Upper lobe of left lung (tissue), 6 donors: ENCODE measurements at regions not wholly inside any gene's neighbourhood (a gene's known extent, or its start where the extent isn't known, plus 50 kb on each side); places are given as distances from the start of the nearest gene placed in this dataset.
A peak's percentile ranks its signal among the peaks of the same experiment; 100 is the strongest.

Experiments
- ATAC-seq, 2 donors: fragments of 200-7000 bp; cut with Tn5 transposase; one replicate each; pipeline ENCODE4 v1.9.1; 2022; ENCODE audit warnings: mild to moderate bottlenecking in 2 of 2, moderate library complexity in 2 of 2; ENCODE audit not compliant: low FRiP score in 2 of 2
- DNase-seq, 2 donors: peaks; one replicate each; pipeline ENCODE4 v3.0.0-alpha.2; 2019 to 2020
- H3K27ac ChIP-seq, 4 donors: fragments of 200-600 bp; sonication (generic); one replicate each; pipeline ENCODE4 v1.5.1; 2016 to 2019
- H3K27me3 ChIP-seq, 4 donors: fragments of 200-600 bp; sonication (generic); one replicate each; pipeline ENCODE4 v1.5.1; 2017 to 2019
- H3K36me3 ChIP-seq, 4 donors: fragments of 200-600 bp; sonication (generic); one replicate each; pipeline ENCODE4 v1.5.1; 2016 to 2019
- H3K4me1 ChIP-seq, 4 donors: fragments of 200-600 bp; sonication (generic); one replicate each; pipeline ENCODE4 v1.5.1; 2018 to 2019
- H3K4me3 ChIP-seq, 4 donors: fragments of 200-600 bp; sonication (generic); one replicate each; pipeline ENCODE4 v1.5.1; 2017 to 2019; ENCODE audit warnings: mild to moderate bottlenecking in 2 of 4, moderate library complexity in 1 of 4
- H3K9me3 ChIP-seq, 4 donors: fragments of 200-600 bp; sonication (generic); one replicate each; pipeline ENCODE4 v1.5.1; 2018 to 2019
- EP300 ChIP-seq, 4 donors: sonication (generic); formaldehyde crosslinking; IDR thresholded peaks; one replicate each; pipeline ENCODE4 v1.5.1; 2017; ENCODE audit warnings: antibody characterized with exemption in 4 of 4, control low read depth in 2 of 4
- POLR2A ChIP-seq, 4 donors: fragments of 450-650 bp; IDR thresholded peaks; one replicate each; pipeline ENCODE4 v1.5.1; 2016 to 2017; ENCODE audit warnings: antibody characterized with exemption in 4 of 4, mild to moderate bottlenecking in 2 of 4
- POLR2AphosphoS5 ChIP-seq, 2 donors: sonication (generic); formaldehyde crosslinking; IDR thresholded peaks; one replicate each; pipeline ENCODE4 v1.5.1; 2017; ENCODE audit warnings: antibody characterized with exemption in 2 of 2
- WGBS, 2 donors: methylation state at CpG; one replicate each; pipeline ENCODE4 v1.1.5; 2017 to 2018; 5-methylcytosine and 5-hydroxymethylcytosine counted together
- TF ChIP-seq, protein P1 (sequence below), 6 experiments: fragments of 450-650 bp in 4 of 6; fragments of 200-600 bp in 2 of 6; sonication (generic) in 2 of 6; IDR thresholded peaks; one replicate each; pipeline ENCODE4 v1.5.1; 2016 to 2019; ENCODE audit warnings: antibody characterized with exemption in 6 of 6
- donor health status: DM: no; HTN: no; CAD: no; lungs with moderate emphysema.
- donor health status: DM: no; HTN: yes; CAD: no; lungs with severe emphysema.

DNA sequence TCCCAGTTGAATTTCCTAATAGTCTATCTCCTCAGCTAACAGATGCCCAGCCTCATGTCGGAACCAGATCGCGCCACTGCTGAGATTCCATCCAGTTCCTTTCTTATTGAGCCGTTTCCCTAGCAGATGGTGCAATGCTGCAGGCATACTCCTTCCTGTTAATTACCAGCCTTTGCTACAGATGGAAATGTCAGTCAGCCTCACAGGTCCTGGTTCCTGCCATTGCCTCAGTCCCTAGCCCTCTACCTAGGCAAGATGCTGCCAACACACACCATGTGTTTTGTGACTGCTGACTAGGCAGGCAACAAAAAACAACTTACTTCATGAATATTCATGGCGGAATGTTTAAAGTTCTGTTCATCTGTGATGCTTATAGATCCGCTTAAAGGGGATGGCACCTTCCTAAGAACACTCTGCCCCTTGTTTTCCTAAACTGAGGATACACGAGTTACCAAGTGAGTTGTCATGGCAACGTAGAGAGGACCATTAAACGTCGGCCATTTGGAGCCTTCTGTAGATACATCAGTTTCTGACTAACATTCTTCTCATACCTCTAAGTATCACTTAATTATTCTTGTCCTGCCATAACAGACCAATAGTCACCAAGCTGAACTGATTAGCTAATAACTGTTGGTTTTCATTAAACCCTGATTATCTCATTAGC is 749.5 kb downstream of the RNF144A start:
- 77 to 79% methylated on average over 10 of the region's 10 CpGs for WGBS, 2 donors
- H3K4me1 ChIP-seq = no peaks in the 10 kb centered on the region
- no peak for ATAC-seq

DNA sequence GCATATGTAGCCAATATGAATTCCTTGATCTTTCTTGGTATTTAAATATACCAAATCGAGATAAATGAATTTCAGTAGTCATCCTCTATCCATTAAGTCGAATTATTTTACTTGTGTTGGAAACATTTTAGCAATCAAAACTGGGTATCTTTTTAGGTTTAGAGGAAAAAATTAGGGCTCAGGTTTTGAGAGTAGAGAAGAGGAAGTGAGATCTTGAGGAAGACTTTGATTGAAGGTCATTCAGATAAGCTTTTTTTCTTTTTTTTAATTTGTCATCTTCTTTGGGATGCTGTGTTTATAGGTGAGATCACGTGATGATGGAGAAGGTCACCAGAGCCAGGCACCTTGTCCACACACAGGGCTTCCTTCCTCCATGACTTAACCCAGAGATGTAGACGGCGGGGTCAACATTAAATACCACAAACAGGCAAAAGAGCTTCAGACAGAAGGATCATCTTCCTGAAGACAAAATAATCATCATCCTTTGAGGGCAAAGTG is 750.1 kb downstream of the RNF144A start:
- H3K36me3 ChIP-seq = no peaks in the 10 kb centered on the region
- ATAC-seq (no peak), DNase-seq (no peak)
- no peaks in the 10 kb centered on the region for H3K4me1 ChIP-seq
- TF ChIP-seq EP300 (IDR thresholded peaks at IDR 0.05) (no peak), POLR2AphosphoS5 (IDR thresholded peaks at IDR 0.05) (no peak), POLR2A (IDR thresholded peaks at IDR 0.05) (no peak)
- TF ChIP-seq, protein P1, sequence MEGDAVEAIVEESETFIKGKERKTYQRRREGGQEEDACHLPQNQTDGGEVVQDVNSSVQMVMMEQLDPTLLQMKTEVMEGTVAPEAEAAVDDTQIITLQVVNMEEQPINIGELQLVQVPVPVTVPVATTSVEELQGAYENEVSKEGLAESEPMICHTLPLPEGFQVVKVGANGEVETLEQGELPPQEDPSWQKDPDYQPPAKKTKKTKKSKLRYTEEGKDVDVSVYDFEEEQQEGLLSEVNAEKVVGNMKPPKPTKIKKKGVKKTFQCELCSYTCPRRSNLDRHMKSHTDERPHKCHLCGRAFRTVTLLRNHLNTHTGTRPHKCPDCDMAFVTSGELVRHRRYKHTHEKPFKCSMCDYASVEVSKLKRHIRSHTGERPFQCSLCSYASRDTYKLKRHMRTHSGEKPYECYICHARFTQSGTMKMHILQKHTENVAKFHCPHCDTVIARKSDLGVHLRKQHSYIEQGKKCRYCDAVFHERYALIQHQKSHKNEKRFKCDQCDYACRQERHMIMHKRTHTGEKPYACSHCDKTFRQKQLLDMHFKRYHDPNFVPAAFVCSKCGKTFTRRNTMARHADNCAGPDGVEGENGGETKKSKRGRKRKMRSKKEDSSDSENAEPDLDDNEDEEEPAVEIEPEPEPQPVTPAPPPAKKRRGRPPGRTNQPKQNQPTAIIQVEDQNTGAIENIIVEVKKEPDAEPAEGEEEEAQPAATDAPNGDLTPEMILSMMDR (IDR thresholded peaks at IDR 0.05) = no peak
- H3K27me3 ChIP-seq = no peaks in the 10 kb centered on the region
- no peak overlapping the region for H3K4me3 ChIP-seq
- no peaks in the 10 kb centered on the region for H3K9me3 ChIP-seq
- WGBS, 2 donors = 82 to 86% methylated on average over 5 of the region's 5 CpGs
- no peak overlapping the region for H3K27ac ChIP-seq

More for the DNA sequence above, 749.5 kb downstream of the RNF144A start:
- Histone ChIP-seq H3K9me3 (no peaks in the 10 kb centered on the region), H3K27me3 (no peaks in the 10 kb centered on the region), H3K36me3 (no peaks in the 10 kb centered on the region), H3K27ac (no peak overlapping the region), H3K4me3 (no peak overlapping the region)
- DNase-seq = no peak
- TF ChIP-seq POLR2A (IDR thresholded peaks at IDR 0.05) (no peak), POLR2AphosphoS5 (IDR thresholded peaks at IDR 0.05) (no peak), EP300 (IDR thresholded peaks at IDR 0.05) (no peak)
- TF ChIP-seq, protein P1 (IDR thresholded peaks at IDR 0.05) = no peak

DNA sequence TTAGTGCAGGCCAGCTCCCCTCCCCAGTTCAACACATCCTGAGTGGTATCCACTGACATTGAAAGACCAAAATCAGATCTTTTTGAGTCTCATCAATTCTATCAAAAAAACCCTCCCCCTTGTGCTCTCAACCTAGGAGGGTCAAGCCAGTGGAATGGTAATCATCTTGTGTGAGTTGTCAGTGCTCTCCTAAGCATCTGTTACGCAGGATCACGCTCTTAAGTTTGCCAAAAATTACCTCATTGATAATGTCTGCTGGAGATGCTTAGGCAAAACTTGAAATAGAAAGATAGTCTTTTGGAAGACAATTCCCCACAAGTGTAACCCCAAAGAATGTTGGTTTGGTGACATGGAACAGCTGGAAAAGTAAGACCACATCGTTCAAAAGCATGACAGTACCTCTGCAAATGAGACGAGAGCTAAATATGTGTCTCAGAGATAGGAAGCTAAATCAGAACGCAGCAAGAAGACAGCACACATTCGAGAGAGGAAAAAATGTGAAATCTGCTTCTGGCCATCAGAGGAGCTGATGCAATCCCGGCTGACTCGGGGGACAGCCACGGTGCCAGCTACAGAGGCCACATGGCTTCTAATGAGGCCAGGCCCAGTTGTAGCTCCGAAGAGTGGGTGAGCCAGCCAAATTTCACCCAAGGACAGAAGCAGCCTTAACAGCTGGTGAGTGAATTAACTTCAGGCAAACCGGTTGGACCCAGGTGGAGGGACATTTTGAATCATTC is 753.9 kb downstream of the RNF144A start:
- H3K4me3 ChIP-seq = no peak overlapping the region
- peak in 1 of 2 donors; percentile 85 for ATAC-seq
- H3K9me3 ChIP-seq = no peaks in the 10 kb centered on the region
- no peaks in the 10 kb centered on the region for H3K27me3 ChIP-seq
- TF ChIP-seq POLR2A (IDR thresholded peaks at IDR 0.05) (no peak), EP300 (IDR thresholded peaks at IDR 0.05) (no peak), POLR2AphosphoS5 (IDR thresholded peaks at IDR 0.05) (no peak)
- TF ChIP-seq, protein P1 (IDR thresholded peaks at IDR 0.05) = no peak
- H3K27ac ChIP-seq = no peak overlapping the region
- peak in 1 of 2 donors; percentile 29 for DNase-seq
- H3K4me1 ChIP-seq = no peaks in the 10 kb centered on the region
- no peaks in the 10 kb centered on the region for H3K36me3 ChIP-seq
- WGBS, 2 donors = 66 to 69% methylated on average over 11 of the region's 11 CpGs

DNA sequence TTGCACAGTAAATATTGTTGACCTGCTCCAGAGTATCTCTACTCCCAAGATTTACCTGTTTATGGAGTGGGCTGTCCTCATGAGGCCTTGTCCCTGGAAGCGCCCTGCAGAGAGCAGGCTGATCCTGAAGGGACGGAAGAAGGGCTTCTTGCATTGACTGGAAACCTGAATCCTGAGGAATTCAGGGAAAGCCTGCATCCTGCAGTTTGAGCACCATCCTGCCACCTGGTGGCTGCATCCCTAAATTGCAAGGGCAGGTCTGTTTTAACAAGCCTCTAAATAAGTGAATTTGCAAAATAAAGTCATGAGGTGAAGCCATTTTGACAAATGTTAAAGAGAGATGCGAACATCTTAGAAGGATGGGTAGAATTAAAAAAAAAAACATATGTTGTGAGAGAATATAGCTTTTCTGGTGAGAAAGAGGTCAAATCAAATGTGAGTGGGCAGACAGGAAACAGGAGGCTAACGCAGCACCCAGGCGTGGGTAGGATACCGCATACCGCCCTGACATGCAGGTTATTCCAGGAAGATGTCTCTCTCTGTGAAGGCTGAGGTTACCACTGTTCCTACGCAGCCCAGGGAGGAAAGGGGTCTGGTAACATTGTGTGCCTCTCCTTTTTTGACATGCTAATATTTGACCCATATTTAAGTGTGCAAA is 754.9 kb downstream of the RNF144A start:
- H3K4me3 ChIP-seq = no peak overlapping the region
- no peaks in the 10 kb centered on the region for H3K4me1 ChIP-seq
- DNase-seq (peak in 1 of 2 donors; percentile 35), ATAC-seq (peak in 1 of 2 donors; percentile 28)
- H3K9me3 ChIP-seq = no peaks in the 10 kb centered on the region
- no peak for TF ChIP-seq POLR2A (IDR thresholded peaks at IDR 0.05)
- peak in 1 of 2 donors; percentile 10 for TF ChIP-seq POLR2AphosphoS5 (IDR thresholded peaks at IDR 0.05)
- TF ChIP-seq, protein P1 (IDR thresholded peaks at IDR 0.05) = peak in 5 of 6 experiments; percentile 37 to 68 (median 61)
- no peak for TF ChIP-seq EP300 (IDR thresholded peaks at IDR 0.05)
- 64 to 80% methylated on average over 8 of the region's 8 CpGs for WGBS, 2 donors
- H3K27me3 ChIP-seq = no peaks in the 10 kb centered on the region
- no peak overlapping the region for H3K27ac ChIP-seq
- no peaks in the 10 kb centered on the region for H3K36me3 ChIP-seq
